ENCODE measurements at regions not wholly inside any gene's neighbourhood (a gene's known extent, or its start where the extent isn't known, plus 50 kb on each side); places are given as distances from the start of the nearest gene placed in this dataset.

GRCh38 chr3:107899990-107900651 is 190.7 kb downstream of the CD47 start:
- Histone ChIP-seq H3K27me3 (ENCODE audit: insufficient read depth, low read length, poor library complexity, severe bottlenecking) (no peaks in the 10 kb centered on the region), H2AFZ (ENCODE audit: low read length) (no peak overlapping the region), H3K4me1 (ENCODE audit: insufficient read depth, low read length, poor library complexity, severe bottlenecking) (peaks cover 9% of the 10 kb centered on the region), H3K79me2 (ENCODE audit: insufficient read depth, low read length) (no peaks in the 10 kb centered on the region), H3K36me3 (ENCODE audit: insufficient read depth, low read length) (no peaks in the 10 kb centered on the region), H3K9me2 (replicated peaks; ENCODE audit: low read depth, low read length) (no peaks in the 10 kb centered on the region), H3F3A (ENCODE audit: low read depth) (no peaks in the 10 kb centered on the region), H3K4me3 (ENCODE audit: low read length, poor library complexity, severe bottlenecking) (no peak overlapping the region), H3K9ac (ENCODE audit: low read depth, low read length, poor library complexity, severe bottlenecking) (no peak overlapping the region), H3K4me2 (ENCODE audit: low read depth, low read length, poor library complexity, severe bottlenecking) (no peak overlapping the region), H4K20me1 (ENCODE audit: insufficient read depth, low read length, poor library complexity, severe bottlenecking) (no peaks in the 10 kb centered on the region), H3K9me3 (ENCODE audit: insufficient read depth, low read depth, low read length) (no peaks in the 10 kb centered on the region)
- TF ChIP-seq EZH2phosphoT487 (IDR thresholded peaks at IDR 0.05; ENCODE audit: borderline replicate concordance) (no peak), CTCF (conservative IDR thresholded peaks at IDR 0.05; ENCODE audit: low read length) (no peak)

GRCh38 chr3:107897471-107898061 is 193.3 kb downstream of the CD47 start:
- Histone ChIP-seq H3K9ac (ENCODE audit: low read depth, low read length, poor library complexity, severe bottlenecking) (no peak overlapping the region), H3K4me1 (ENCODE audit: insufficient read depth, low read length, poor library complexity, severe bottlenecking) (peaks cover 9% of the 10 kb centered on the region), H3K79me2 (ENCODE audit: insufficient read depth, low read length) (no peaks in the 10 kb centered on the region), H4K20me1 (ENCODE audit: insufficient read depth, low read length, poor library complexity, severe bottlenecking) (no peaks in the 10 kb centered on the region), H2AFZ (ENCODE audit: low read length) (no peak overlapping the region), H3F3A (ENCODE audit: low read depth) (no peaks in the 10 kb centered on the region), H3K9me2 (replicated peaks; ENCODE audit: low read depth, low read length) (no peaks in the 10 kb centered on the region), H3K4me2 (ENCODE audit: low read depth, low read length, poor library complexity, severe bottlenecking) (peak overlapping the region; percentile 15), H3K27me3 (ENCODE audit: insufficient read depth, low read length, poor library complexity, severe bottlenecking) (no peaks in the 10 kb centered on the region), H3K9me3 (ENCODE audit: insufficient read depth, low read depth, low read length) (no peaks in the 10 kb centered on the region), H3K4me3 (ENCODE audit: low read length, poor library complexity, severe bottlenecking) (peak overlapping the region; percentile 21), H3K36me3 (ENCODE audit: insufficient read depth, low read length) (no peaks in the 10 kb centered on the region)
- TF ChIP-seq CTCF (conservative IDR thresholded peaks at IDR 0.05; ENCODE audit: low read length) (no peak), EZH2phosphoT487 (IDR thresholded peaks at IDR 0.05; ENCODE audit: borderline replicate concordance) (no peak)

- Histone ChIP-seq H3K4me2 (ENCODE audit: low read depth, low read length, poor library complexity, severe bottlenecking) (no peak overlapping the region), H3K9me3 (ENCODE audit: insufficient read depth, low read depth, low read length) (no peaks in the 10 kb centered on the region), H3K4me3 (ENCODE audit: low read length, poor library complexity, severe bottlenecking) (no peak overlapping the region), H3K9me2 (replicated peaks; ENCODE audit: low read depth, low read length) (no peaks in the 10 kb centered on the region), H3K36me3 (ENCODE audit: insufficient read depth, low read length) (no peaks in the 10 kb centered on the region), H3K4me1 (ENCODE audit: insufficient read depth, low read length, poor library complexity, severe bottlenecking) (peaks cover 9% of the 10 kb centered on the region), H3K27me3 (ENCODE audit: insufficient read depth, low read length, poor library complexity, severe bottlenecking) (no peaks in the 10 kb centered on the region), H3K79me2 (ENCODE audit: insufficient read depth, low read length) (no peaks in the 10 kb centered on the region), H3K9ac (ENCODE audit: low read depth, low read length, poor library complexity, severe bottlenecking) (no peak overlapping the region), H2AFZ (ENCODE audit: low read length) (no peak overlapping the region), H4K20me1 (ENCODE audit: insufficient read depth, low read length, poor library complexity, severe bottlenecking) (no peaks in the 10 kb centered on the region), H3F3A (ENCODE audit: low read depth) (no peaks in the 10 kb centered on the region)
- TF ChIP-seq CTCF (conservative IDR thresholded peaks at IDR 0.05; ENCODE audit: low read length) (no peak), EZH2phosphoT487 (IDR thresholded peaks at IDR 0.05; ENCODE audit: borderline replicate concordance) (no peak)
These were observed 195.8 kb downstream of the CD47 start for GRCh38 chr3:107894998-107895397.
